Retinal pigment epithelial cell (primary cell): ENCODE measurements at regions not wholly inside any gene's neighbourhood (a gene's known extent, or its start where the extent isn't known, plus 50 kb on each side); places are given as distances from the start of the nearest gene placed in this dataset.
"Not testable (repeated sequence)": the region's sequence is repeated elsewhere in the genome, so short reads cannot be mapped to it uniquely, and the experiment has no call there.

Source experiments
- DNase-seq: peaks from one replicate; pipeline ENCODE4 v3.0.0-alpha.2; 2010; ENCODE audit warnings: low read depth
- H3K4me3 ChIP-seq: 2 replicates; pipeline ENCODE4 v1.5.1; 2011; ENCODE audit warnings: mild to moderate bottlenecking, low read length, control low read depth, moderate library complexity
- CTCF ChIP-seq: conservative IDR thresholded peaks from 2 replicates; pipeline ENCODE4 v1.5.1; 2011; ENCODE audit warnings: low read depth, low read length, control low read depth, inconsistent platforms

- no peak overlapping the region for H3K4me3 ChIP-seq
- TF ChIP-seq CTCF: no peak
- DNase-seq: no peak
These were observed 103.9 kb downstream of the GATA3 start for GRCh38 chr10:8158193-8159071.

GRCh38 chr10:8159341-8160165 lies 105.1 kb downstream of the GATA3 start:
- TF ChIP-seq CTCF: no peak
- DNase-seq: no peak
- no peak overlapping the region for H3K4me3 ChIP-seq

GRCh38 chr10:8163824-8164223 lies 109.3 kb downstream of the GATA3 start:
- no peak overlapping the region for H3K4me3 ChIP-seq
- DNase-seq: peak; percentile 80
- no peak for TF ChIP-seq CTCF

- not testable (repeated sequence) for H3K4me3 ChIP-seq, DNase-seq
These were observed 110.2 kb downstream of the GATA3 start for GRCh38 chr10:8164640-8165039.

GRCh38 chr10:8168836-8169235 lies 114.3 kb downstream of the GATA3 start:
- H3K4me3 ChIP-seq: no peak overlapping the region
- DNase-seq: no peak
- TF ChIP-seq CTCF: no peak

GRCh38 chr10:8171008-8171407 lies 116.5 kb downstream of the GATA3 start:
- H3K4me3 ChIP-seq: no peak overlapping the region
- DNase-seq: no peak
- TF ChIP-seq CTCF: no peak

- DNase-seq: no peak
- TF ChIP-seq CTCF: no peak
- no peak overlapping the region for H3K4me3 ChIP-seq
These were observed 118.1 kb downstream of the GATA3 start for GRCh38 chr10:8172604-8173003.
